ENCODE measurements at regions not wholly inside any gene's neighbourhood (a gene's known extent, or its start where the extent isn't known, plus 50 kb on each side); places are given as distances from the start of the nearest gene placed in this dataset.
"Not testable (repeated sequence)": the region's sequence is repeated elsewhere in the genome, so short reads cannot be mapped to it uniquely, and the experiment has no call there.

GRCh38 chr9:21720758-21721157, 81.7 kb upstream of the MTAP start:
- no peaks in the 10 kb centered on the region for H3K36me3 ChIP-seq
- H3K9me3 ChIP-seq: no peaks in the 10 kb centered on the region
- peaks cover 7% of the 10 kb centered on the region for H3K27me3 ChIP-seq
- TF ChIP-seq, protein P1, sequence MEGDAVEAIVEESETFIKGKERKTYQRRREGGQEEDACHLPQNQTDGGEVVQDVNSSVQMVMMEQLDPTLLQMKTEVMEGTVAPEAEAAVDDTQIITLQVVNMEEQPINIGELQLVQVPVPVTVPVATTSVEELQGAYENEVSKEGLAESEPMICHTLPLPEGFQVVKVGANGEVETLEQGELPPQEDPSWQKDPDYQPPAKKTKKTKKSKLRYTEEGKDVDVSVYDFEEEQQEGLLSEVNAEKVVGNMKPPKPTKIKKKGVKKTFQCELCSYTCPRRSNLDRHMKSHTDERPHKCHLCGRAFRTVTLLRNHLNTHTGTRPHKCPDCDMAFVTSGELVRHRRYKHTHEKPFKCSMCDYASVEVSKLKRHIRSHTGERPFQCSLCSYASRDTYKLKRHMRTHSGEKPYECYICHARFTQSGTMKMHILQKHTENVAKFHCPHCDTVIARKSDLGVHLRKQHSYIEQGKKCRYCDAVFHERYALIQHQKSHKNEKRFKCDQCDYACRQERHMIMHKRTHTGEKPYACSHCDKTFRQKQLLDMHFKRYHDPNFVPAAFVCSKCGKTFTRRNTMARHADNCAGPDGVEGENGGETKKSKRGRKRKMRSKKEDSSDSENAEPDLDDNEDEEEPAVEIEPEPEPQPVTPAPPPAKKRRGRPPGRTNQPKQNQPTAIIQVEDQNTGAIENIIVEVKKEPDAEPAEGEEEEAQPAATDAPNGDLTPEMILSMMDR (IDR thresholded peaks at IDR 0.05; ENCODE audit: low read depth, low read length): no peak
- H3K4me3 ChIP-seq (ENCODE audit: low read depth, low read length): no peak overlapping the region
- no peak for DNase-seq
- no peaks in the 10 kb centered on the region for H3K4me1 ChIP-seq

GRCh38 chr9:21727411-21727810, 75.0 kb upstream of the MTAP start:
- not testable (repeated sequence) for H3K4me3 ChIP-seq (ENCODE audit: low read depth, low read length)

GRCh38 chr9:21728781-21729180, 73.7 kb upstream of the MTAP start:
- peaks cover 4% of the 10 kb centered on the region; the same call in 1 of the 2 replicates for H3K27me3 ChIP-seq
- no peaks in the 10 kb centered on the region for H3K4me1 ChIP-seq
- H3K4me3 ChIP-seq (ENCODE audit: low read depth, low read length): no peak overlapping the region
- no peaks in the 10 kb centered on the region for H3K9me3 ChIP-seq
- H3K36me3 ChIP-seq: no peaks in the 10 kb centered on the region
- no peak for DNase-seq
- TF ChIP-seq, protein P1 (IDR thresholded peaks at IDR 0.05; ENCODE audit: low read depth, low read length): no peak

More at GRCh38 chr9:21727411-21727810, 75.0 kb upstream of the MTAP start:
- not testable (repeated sequence) for H3K9me3 ChIP-seq, H3K4me1 ChIP-seq, DNase-seq, H3K36me3 ChIP-seq, H3K27me3 ChIP-seq

GRCh38 chr9:21729648-21730047, 72.8 kb upstream of the MTAP start:
- no peaks in the 10 kb centered on the region for H3K36me3 ChIP-seq
- H3K27me3 ChIP-seq: peaks cover 4% of the 10 kb centered on the region; the same call in 1 of the 2 replicates
- H3K9me3 ChIP-seq: no peaks in the 10 kb centered on the region
- TF ChIP-seq, protein P1 (IDR thresholded peaks at IDR 0.05; ENCODE audit: low read depth, low read length): no peak
- no peaks in the 10 kb centered on the region for H3K4me1 ChIP-seq
- no peak for DNase-seq
- H3K4me3 ChIP-seq (ENCODE audit: low read depth, low read length): no peak overlapping the region

DNA sequence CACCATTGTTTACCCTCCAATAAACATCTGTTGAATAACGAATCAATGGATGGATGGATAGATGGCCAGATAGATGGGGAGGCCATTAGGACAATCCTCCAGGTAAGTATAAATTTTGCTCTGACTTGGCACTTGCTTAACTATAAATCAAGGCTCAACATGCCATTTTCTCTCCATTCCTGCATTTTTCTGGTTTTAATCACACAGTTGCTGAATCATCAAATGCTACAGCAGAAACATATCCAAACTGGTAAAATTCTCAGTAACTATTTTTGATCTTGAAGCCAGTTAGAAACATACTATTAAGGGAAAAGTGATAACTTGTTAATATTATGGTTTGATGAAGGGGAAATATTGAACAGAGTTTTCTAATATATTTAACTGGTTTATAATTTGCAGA, 71.5 kb upstream of the MTAP start:
- no peaks in the 10 kb centered on the region for H3K36me3 ChIP-seq
- TF ChIP-seq, protein P1 (IDR thresholded peaks at IDR 0.05; ENCODE audit: low read depth, low read length): no peak
- no peak for DNase-seq
- no peak overlapping the region for H3K4me3 ChIP-seq (ENCODE audit: low read depth, low read length)
- H3K27me3 ChIP-seq: no peaks in the 10 kb centered on the region
- no peaks in the 10 kb centered on the region for H3K9me3 ChIP-seq
- H3K4me1 ChIP-seq: no peaks in the 10 kb centered on the region

DNA sequence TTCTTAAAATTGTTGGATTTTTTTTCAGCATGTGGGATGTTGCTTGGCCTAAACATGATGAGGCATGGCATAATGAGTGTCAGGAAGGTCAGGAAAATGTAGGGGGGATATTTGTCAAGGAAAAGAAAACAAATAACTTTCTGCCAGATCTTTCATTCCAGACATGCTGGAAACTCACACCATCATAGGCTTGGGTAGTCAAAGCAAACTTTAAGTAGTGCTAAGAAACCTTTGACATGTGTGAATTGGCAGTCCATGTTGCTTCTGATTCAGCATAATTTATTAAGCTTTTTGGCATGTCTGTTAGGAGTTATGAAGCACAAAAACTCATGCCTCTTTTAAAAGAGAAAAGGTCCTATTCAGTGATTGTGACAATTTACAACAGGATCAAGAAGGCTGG, 61.3 kb upstream of the MTAP start:
- no peaks in the 10 kb centered on the region for H3K27me3 ChIP-seq

More for the DNA sequence above, 61.3 kb upstream of the MTAP start:
- H3K4me3 ChIP-seq (ENCODE audit: low read depth, low read length): no peak overlapping the region
- H3K4me1 ChIP-seq: no peaks in the 10 kb centered on the region
- no peaks in the 10 kb centered on the region for H3K9me3 ChIP-seq
- TF ChIP-seq, protein P1 (IDR thresholded peaks at IDR 0.05; ENCODE audit: low read depth, low read length): no peak
- no peak for DNase-seq
- no peaks in the 10 kb centered on the region for H3K36me3 ChIP-seq
